NCI-H146 treated with DMSO at 0.1 percent for 48 hours (cell line): ENCODE measurements at regions not wholly inside any gene's neighbourhood (a gene's known extent, or its start where the extent isn't known, plus 50 kb on each side); places are given as distances from the start of the nearest gene placed in this dataset.
"Not testable (repeated sequence)": the region's sequence is repeated elsewhere in the genome, so short reads cannot be mapped to it uniquely, and the experiment has no call there.

ENCODE experiments used
- DNase-seq: peaks from one replicate; lab custom pipeline; 2025; ENCODE audit not compliant: unreplicated experiment; lab: John Stamatoyannopoulos, UW

- DNase-seq, result no peak
These were observed 119.0 kb downstream of the AGTR2 start for GRCh38 chrX:116289592-116289991.

DNA sequence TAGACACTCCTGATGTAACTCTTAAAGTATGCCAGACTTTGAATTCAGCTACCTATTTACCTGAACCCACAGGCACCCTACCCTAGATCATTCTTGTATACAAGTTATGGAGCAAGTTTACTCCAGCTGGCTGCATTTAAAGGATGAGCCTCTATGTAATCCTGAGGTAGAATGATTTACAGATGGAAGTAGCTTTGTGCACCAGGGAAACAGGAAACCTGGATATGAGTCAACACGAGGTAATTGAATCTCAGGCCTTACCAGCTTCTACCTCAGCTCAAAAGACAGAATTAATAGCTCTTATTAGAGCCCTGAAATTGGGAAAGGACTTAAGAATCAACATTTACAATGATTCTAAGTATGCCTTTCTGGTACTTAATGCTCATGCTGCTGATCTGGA is 119.8 kb downstream of the AGTR2 start:
- no peak for DNase-seq

GRCh38 chrX:116292183-116292582 is 121.6 kb downstream of the AGTR2 start:
- DNase-seq, result no peak

- DNase-seq, result no peak
These were observed 128.4 kb downstream of the AGTR2 start for GRCh38 chrX:116298956-116299355.

DNA sequence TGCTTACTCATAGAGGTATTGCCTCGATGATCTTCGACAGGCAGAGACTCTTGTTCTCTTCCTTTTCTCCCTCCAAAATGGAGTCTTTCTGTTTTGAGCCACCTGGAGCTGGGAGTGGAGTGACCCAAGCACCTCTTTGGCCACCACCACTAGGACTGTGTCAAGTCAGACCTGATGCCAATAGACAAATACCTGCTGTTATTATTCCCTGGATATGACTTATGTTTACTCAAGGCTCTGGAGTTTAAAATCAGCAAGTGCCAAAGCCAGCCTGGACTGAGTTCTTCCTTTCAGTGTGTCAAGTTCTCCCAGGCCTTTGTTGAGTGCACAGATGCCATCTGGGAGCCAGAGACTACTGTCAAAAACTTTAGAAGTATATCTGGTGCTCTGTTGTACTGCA is 130.2 kb upstream of the SLC6A14 start:
- no peak for DNase-seq

GRCh38 chrX:116317409-116317808 is 119.0 kb upstream of the SLC6A14 start:
- DNase-seq, result no peak

- no peak for DNase-seq
These were observed 117.7 kb upstream of the SLC6A14 start for GRCh38 chrX:116318672-116319071.

- DNase-seq, result no peak
These were observed 114.7 kb upstream of the SLC6A14 start for GRCh38 chrX:116321711-116322110.

DNA sequence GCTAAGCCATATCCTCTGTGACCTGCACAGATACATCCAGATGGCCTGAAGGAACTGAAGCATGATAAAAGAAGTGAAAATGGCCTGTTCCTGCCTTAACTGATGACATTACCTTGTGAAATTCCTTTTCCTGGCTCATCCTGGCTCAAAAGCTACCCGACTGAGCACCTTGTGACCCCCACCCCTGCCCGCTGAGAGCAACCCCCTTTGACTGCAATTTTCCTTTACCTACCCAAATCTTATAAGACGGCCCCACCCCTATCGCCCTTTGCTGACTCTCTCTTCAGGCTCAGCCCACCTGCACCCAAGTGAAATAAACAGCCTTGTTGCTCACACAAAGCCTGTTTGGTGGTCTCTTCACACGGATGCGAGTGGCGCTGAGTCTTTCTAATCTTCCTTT is 104.4 kb upstream of the SLC6A14 start:
- not testable (repeated sequence) for DNase-seq

DNA sequence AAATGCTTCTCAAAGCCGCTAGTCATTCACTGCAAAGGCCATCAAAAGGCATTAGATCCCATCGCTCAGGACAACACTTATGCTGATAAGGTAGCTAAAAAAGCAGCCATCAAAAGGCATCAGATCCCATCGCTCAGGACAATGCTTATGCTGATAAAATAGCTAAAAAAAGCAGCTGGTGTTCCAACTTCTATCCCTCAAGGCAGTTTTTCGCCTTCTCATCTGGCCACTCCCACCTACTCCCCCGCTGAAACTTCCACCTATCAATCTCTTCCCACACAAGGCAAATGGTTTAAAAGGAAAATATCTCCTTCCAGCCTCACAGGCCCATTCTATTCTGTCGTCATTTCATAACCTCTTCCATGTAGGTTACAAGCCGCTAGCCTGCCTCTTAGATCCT is 101.6 kb upstream of the SLC6A14 start:
- DNase-seq, result not testable (repeated sequence)

DNA sequence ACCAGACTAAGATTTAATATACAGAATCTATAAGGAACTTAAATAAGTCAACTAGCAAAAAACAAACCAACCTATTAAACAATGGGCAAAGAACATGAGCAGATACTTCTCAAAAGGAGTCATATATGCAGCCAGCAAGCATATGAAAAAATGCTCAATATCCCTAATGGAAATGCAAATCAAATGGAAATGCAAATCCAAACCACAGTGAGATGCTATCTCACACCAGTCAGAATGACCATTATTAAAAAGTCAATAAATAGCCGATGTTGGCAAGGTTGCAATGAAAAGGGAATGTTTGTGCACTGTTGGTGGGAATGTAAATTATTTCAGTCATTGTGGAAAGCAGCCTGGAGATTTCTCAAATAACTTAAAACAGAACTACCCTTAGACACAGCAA is 97.0 kb upstream of the SLC6A14 start:
- DNase-seq, result no peak

GRCh38 chrX:116342903-116343302 is 93.5 kb upstream of the SLC6A14 start:
- no peak for DNase-seq

DNA sequence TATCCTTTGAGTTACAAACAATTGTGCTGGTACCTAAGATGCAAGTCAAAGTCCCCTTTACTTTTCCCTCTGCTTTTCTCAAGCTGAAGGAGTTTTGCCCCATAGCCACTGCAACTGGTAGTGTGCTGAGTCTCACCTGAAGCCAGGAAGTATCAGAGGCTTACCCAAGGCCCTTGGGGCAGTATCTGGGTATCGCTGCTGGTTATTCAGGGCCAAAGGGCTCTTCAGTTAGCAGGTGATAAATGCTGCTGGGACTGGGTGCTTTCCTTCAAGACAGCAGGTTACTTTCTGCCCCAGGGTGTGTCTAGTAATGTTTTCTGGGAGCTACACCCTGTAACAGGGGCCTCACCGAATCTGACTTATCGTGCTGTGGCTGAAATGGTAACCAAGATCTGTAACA is 90.4 kb upstream of the SLC6A14 start:
- DNase-seq, result no peak

DNA sequence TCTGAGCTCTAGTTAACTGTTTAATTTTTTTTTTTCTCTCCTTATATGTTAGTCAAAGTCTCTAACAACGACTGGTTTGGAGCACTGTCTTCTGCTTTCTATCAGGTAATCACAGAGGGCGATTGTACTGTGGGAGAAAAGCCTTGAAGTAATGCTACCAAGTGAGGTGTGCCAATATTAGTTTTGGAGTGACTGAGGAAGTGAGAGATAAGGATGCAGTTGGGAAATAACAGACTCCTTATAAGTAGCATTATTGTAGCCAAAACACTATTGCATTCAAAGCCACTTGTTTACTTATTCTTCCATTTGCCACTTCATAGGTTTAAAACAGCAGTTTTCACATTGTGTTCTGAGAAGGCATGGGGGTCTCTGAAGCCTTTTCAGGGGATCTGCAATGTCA is 79.1 kb upstream of the SLC6A14 start:
- DNase-seq, result no peak

- DNase-seq, result no peak
These were observed 57.4 kb upstream of the SLC6A14 start for GRCh38 chrX:116378961-116379360.

DNA sequence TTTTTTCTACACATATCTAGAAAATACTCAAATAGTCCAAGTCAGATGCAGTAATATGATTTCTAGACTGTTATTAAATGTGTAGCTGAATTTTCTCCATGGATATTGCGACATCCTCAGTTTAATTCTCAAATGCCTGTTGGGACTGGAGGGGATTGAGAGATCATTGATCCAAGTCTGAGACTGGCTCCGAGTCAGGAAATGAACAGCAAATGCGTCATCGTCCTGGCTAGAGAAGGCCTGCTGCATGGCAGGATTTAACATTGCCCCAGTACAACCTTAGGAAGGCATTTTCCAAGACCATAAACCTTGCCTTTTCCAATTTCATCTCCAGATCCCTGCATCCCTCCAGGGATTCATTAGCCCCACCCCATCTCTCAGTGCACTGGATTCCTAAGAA is 56.6 kb upstream of the SLC6A14 start:
- no peak for DNase-seq

GRCh38 chrX:116384406-116384954 is 51.9 kb upstream of the SLC6A14 start:
- DNase-seq, result no peak
